HepG2 (cell line): ENCODE measurements at regions not wholly inside any gene's neighbourhood (a gene's known extent, or its start where the extent isn't known, plus 50 kb on each side); places are given as distances from the start of the nearest gene placed in this dataset.

Experiments used
- ATAC-seq: fragments of 200-7000 bp; cut with Tn5 transposase; 3 replicates; pipeline ENCODE4 v1.9.1; 2020; ENCODE audit warnings: mild to moderate bottlenecking, moderate library complexity
- BruUV-seq: library from RNA; stranded (reverse); fragments of 400-500 nt; replicated peaks from 2 replicates; lab custom pipeline; 2021; lab: Mats Ljungman, UMichigan
- CTCF ChIA-PET: fragments of 300-600 bp; formaldehyde crosslinking; extraction: SDS; loops from one replicate; lab custom pipeline; 2021; ENCODE audit warnings: low total read pairs, inconsistent platforms, low intra/inter-chr PET ratio; lab: Yijun Ruan, JAX
- POLR2A ChIA-PET: fragments of 350-600 bp; sonication (Branson Sonifier 250); formaldehyde crosslinking; loops from one replicate; lab custom pipeline; 2020; ENCODE audit warnings: antibody characterized with exemption, inconsistent platforms; lab: Yijun Ruan, JAX
- DNase-seq: peaks from one replicate; pipeline ENCODE4 v3.0.0-alpha.2; 2015; ENCODE audit warnings: low spot score
- FAIRE-seq: peaks from 3 replicates; lab custom pipeline; 2011; peaks lifted over from hg19 to GRCh38; lab: Jason Lieb, UNC
- H2AFZ ChIP-seq: one replicate; pipeline ENCODE4 v1.6.1; 2011; ENCODE audit warnings: low read length, inconsistent platforms
- H3K27ac ChIP-seq: fragments of 300-600 bp; 3 replicates; pipeline ENCODE4 v1.8.0; 2011; ENCODE audit warnings: mixed run types, mild to moderate bottlenecking, mixed read lengths, low read length, inconsistent platforms; ENCODE audit not compliant: insufficient read depth; ENCODE audit errors: extremely low read length
- H3K27me3 ChIP-seq, 2 experiments: fragments of 200-600 bp in 1 of 2; 2 replicates in 1 of 2; 3 replicates in 1 of 2; pipeline versions ENCODE4 v1.6.0 to v1.8.0; 2011; ENCODE audit warnings: low read length in 2 of 2, mild to moderate bottlenecking in 2 of 2, moderate library complexity in 2 of 2, inconsistent platforms in 1 of 2; ENCODE audit not compliant: insufficient read depth in 2 of 2, control insufficient read depth in 1 of 2
- H3K36me3 ChIP-seq, 2 experiments: fragments of 200-600 bp in 1 of 2; replicated peaks in 1 of 2; 2 replicates in 1 of 2; 3 replicates in 1 of 2; pipeline versions ENCODE4 v1.5.1 to v1.8.0; 2011; ENCODE audit warnings: low read length in 2 of 2, inconsistent platforms in 1 of 2; ENCODE audit not compliant: insufficient read depth in 2 of 2, control insufficient read depth in 1 of 2
- H3K4me1 ChIP-seq: 2 replicates; pipeline ENCODE4 v1.5.1; 2012; ENCODE audit warnings: low read length, inconsistent platforms; ENCODE audit not compliant: insufficient read depth
- H3K4me2 ChIP-seq: 2 replicates; pipeline ENCODE4 v1.6.0; 2011; ENCODE audit warnings: low read depth, low read length, inconsistent platforms
- H3K4me3 ChIP-seq, 3 experiments: fragments of 200-600 bp in 1 of 3; sonication (generic), shearing (Covaris generic) in 1 of 3; replicated peaks in 1 of 3; 2 replicates each; pipeline ENCODE4 v1.5.1; 2011 to 2016; ENCODE audit warnings: low read length in 3 of 3, inconsistent platforms in 2 of 3, low read depth in 2 of 3, mild to moderate bottlenecking in 2 of 3, control low read depth in 1 of 3, mixed read lengths in 1 of 3; ENCODE audit not compliant: insufficient read depth in 1 of 3
- H3K79me2 ChIP-seq: one replicate; pipeline ENCODE4 v1.6.1; 2011; ENCODE audit warnings: low read length, inconsistent platforms; ENCODE audit not compliant: insufficient read depth
- H3K9ac ChIP-seq: 2 replicates; pipeline ENCODE4 v1.6.0; 2011; ENCODE audit warnings: mild to moderate bottlenecking, low read depth, low read length, inconsistent platforms; ENCODE audit not compliant: insufficient read depth
- H3K9me3 ChIP-seq: 2 replicates; pipeline ENCODE4 v1.5.1; 2012; ENCODE audit warnings: mild to moderate bottlenecking, low read length
- H4K20me1 ChIP-seq: 2 replicates; pipeline ENCODE4 v1.6.0; 2011; ENCODE audit warnings: inconsistent platforms, mild to moderate bottlenecking, low read length, moderate library complexity; ENCODE audit not compliant: insufficient read depth
- ETV6 ChIP-seq: sonication (generic); formaldehyde crosslinking; conservative IDR thresholded peaks from 2 replicates; pipeline ENCODE4 v1.4.0; 2020; ENCODE audit warnings: missing genetic modification reagents
- GATAD2A ChIP-seq: IDR thresholded peaks from 2 replicates; pipeline ENCODE4 v1.6.1; 2016
- SATB2 ChIP-seq: sonication (generic); formaldehyde crosslinking; IDR thresholded peaks from 2 replicates; pipeline ENCODE4 v1.5.0; 2020; ENCODE audit warnings: missing genetic modification reagents
- TSC22D2 ChIP-seq: sonication (generic); formaldehyde crosslinking; IDR thresholded peaks from 2 replicates; pipeline ENCODE4 v1.5.1; 2020; ENCODE audit warnings: missing genetic modification reagents, mild to moderate bottlenecking, borderline replicate concordance
- XBP1 ChIP-seq: sonication (generic); formaldehyde crosslinking; IDR thresholded peaks from 2 replicates; pipeline ENCODE4 v1.5.0; 2020; ENCODE audit warnings: missing genetic modification reagents
- ZMYM4 ChIP-seq: sonication (generic); formaldehyde crosslinking; IDR thresholded peaks from 2 replicates; pipeline ENCODE4 v1.8.1; 2023; ENCODE audit warnings: mild to moderate bottlenecking, missing genetic modification reagents
- ZNF136 ChIP-seq: sonication (generic); formaldehyde crosslinking; IDR thresholded peaks from 2 replicates; pipeline ENCODE4 v1.8.1; 2022; ENCODE audit warnings: low read depth, mild to moderate bottlenecking, moderate library complexity, missing genetic modification reagents
- ZNF282 ChIP-seq: fragments of 450-650 bp; IDR thresholded peaks from 2 replicates; pipeline ENCODE4 v1.6.1; 2018; ENCODE audit not compliant: partially characterized antibody
- ZNF432 ChIP-seq: sonication (generic); formaldehyde crosslinking; IDR thresholded peaks from 2 replicates; pipeline ENCODE4 v1.5.0; 2020; ENCODE audit warnings: missing genetic modification reagents, mild to moderate bottlenecking, borderline replicate concordance
- ZNF501 ChIP-seq: sonication (generic); formaldehyde crosslinking; IDR thresholded peaks from 2 replicates; pipeline ENCODE4 v1.5.1; 2020; ENCODE audit warnings: mild to moderate bottlenecking, moderate library complexity, missing genetic modification reagents
- ZNF605 ChIP-seq: sonication (generic); formaldehyde crosslinking; IDR thresholded peaks from 2 replicates; pipeline ENCODE4 v1.8.0; 2022; ENCODE audit warnings: mild to moderate bottlenecking, missing genetic modification reagents
- ZNF7 ChIP-seq: IDR thresholded peaks from 2 replicates; pipeline ENCODE4 v1.6.1; 2016; ENCODE audit warnings: missing biosample characterization, missing genetic modification reagents
- ZNF704 ChIP-seq: sonication (generic); formaldehyde crosslinking; IDR thresholded peaks from 2 replicates; pipeline ENCODE4 v1.8.1; 2023; ENCODE audit warnings: mild to moderate bottlenecking, inconsistent platforms, moderate library complexity, missing genetic modification reagents, borderline replicate concordance
- ZNF780A ChIP-seq: sonication (generic); formaldehyde crosslinking; IDR thresholded peaks from 2 replicates; pipeline ENCODE4 v1.8.0; 2022; ENCODE audit warnings: mild to moderate bottlenecking, missing genetic modification reagents, moderate library complexity
- WGBS: methylation state at CpG from one replicate; pipeline ENCODE4 v1.1.6; 2017; ENCODE audit warnings: low lambda C conversion rate; 5-methylcytosine and 5-hydroxymethylcytosine counted together
- in situ Hi-C: cut with HindIII; loops from 2 replicates; pipeline ENCODE4 v1.10.0; 2017; ENCODE audit warnings: low pct_unique_long_range_greater_than_20kb; ENCODE audit not compliant: extremely low pct_ligation_motif_present
- intact Hi-C: fragments of 100-400 bp; cut with micrococcal nuclease; formaldehyde crosslinking; loops from one replicate; pipeline ENCODE4 v1.10.0; 2022; ENCODE audit not compliant: unreplicated experiment

DNA sequence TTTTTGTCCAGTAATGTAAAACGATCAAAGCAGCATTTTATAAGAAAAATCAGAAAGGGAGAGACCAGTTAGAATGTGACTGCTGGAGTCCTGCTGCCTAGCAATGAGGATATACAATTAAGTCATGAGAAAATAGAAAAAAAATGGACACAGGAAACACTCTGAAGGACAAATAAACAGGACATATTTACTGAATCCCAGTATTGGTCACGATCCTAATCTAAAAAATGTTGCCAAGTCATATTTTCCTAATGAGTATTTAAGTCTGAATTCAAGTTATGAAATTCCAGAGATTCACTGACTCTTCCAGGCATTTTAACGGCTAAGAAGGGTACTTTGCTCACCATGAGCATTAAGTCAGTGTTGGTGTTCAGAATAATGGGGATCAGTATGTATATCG lies 154.3 kb upstream of the CCDC54 start (continued):
- TF ChIP-seq ZNF704: no peak
- no peak for TF ChIP-seq ETV6 (CRISPR knock-in tag)
- no peak for TF ChIP-seq TSC22D2 (CRISPR knock-in tag)
- TF ChIP-seq ZMYM4 (CRISPR knock-in tag): no peak

DNA sequence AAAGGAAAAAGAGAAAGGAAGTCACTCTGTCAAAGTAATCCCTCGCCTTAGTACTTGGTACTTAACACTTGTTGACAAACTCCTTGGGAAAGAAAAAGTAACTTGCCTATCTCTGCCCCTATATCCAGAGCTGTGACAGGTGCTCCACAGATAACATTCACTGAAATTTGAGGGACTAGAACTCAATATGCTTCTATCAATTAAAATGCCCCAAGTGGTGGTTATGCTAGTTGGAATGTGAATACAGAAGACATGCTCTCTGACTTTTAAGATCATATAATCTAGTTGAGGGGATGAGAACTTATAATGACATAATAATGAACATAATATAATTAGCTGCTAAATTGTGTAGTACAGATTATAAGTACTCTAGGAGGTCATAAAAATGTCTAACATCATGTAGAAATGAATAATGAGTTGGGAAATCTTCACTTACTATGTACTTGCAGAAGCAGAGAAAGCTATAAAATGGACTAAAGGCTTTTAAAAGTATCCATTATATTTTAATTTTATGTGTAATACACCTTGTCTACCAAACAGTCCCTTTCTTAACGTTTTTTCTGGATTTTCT lies 153.1 kb upstream of the CCDC54 start:
- no peak for FAIRE-seq
- CTCF ChIA-PET: no interaction called here
- H3K36me3 ChIP-seq: no peaks in the 10 kb centered on the region
- in situ Hi-C loops (no loop called here), intact Hi-C loops (no loop called here)
- H3K27me3 ChIP-seq: no peaks in the 10 kb centered on the region
- H3K4me2 ChIP-seq: no peak overlapping the region
- H3K4me1 ChIP-seq: no peaks in the 10 kb centered on the region
- 0% methylated on average over 2 of the region's 2 CpGs for WGBS
- ATAC-seq: no peak
- BruUV-seq: no TSS peak
- POLR2A ChIA-PET: no interaction called here
- H3K9me3 ChIP-seq: no peaks in the 10 kb centered on the region
- TF ChIP-seq ZNF7 (CRISPR knock-in tag) (no peak), ZNF501 (CRISPR knock-in tag) (no peak)
- no peak for DNase-seq
- no peaks in the 10 kb centered on the region for H3K79me2 ChIP-seq
- H3K9ac ChIP-seq: no peak overlapping the region
- no peak overlapping the region for H3K27ac ChIP-seq
- H2AFZ ChIP-seq: no peak overlapping the region
- no peak overlapping the region for H3K4me3 ChIP-seq
- H4K20me1 ChIP-seq: no peaks in the 10 kb centered on the region

GRCh38 chr3:107227091-107227490 lies 150.1 kb upstream of the CCDC54 start:
- Histone ChIP-seq H3K27ac (no peak overlapping the region), H3K36me3 (no peaks in the 10 kb centered on the region), H3K9me3 (no peaks in the 10 kb centered on the region), H3K4me1 (no peaks in the 10 kb centered on the region), H4K20me1 (no peaks in the 10 kb centered on the region), H3K4me3 (no peak overlapping the region)
- 0% methylated on average over 1 of the region's 1 CpG for WGBS
- CTCF ChIA-PET: no interaction called here
- no peak for FAIRE-seq
- POLR2A ChIA-PET: no interaction called here
- no peak for DNase-seq
- intact Hi-C loops: no loop called here
- TF ChIP-seq ZNF780A (CRISPR knock-in tag): no peak
- no peak for TF ChIP-seq ZNF136
- TF ChIP-seq ZNF432 (CRISPR knock-in tag): no peak
- no peak for TF ChIP-seq XBP1 (CRISPR knock-in tag)
- no peak for TF ChIP-seq ZNF282
- TF ChIP-seq GATAD2A (CRISPR knock-in tag): no peak
- TF ChIP-seq ZNF605 (CRISPR knock-in tag): no peak
- TF ChIP-seq SATB2 (CRISPR knock-in tag): no peak
- TF ChIP-seq, all 625 proteins: peak for 0
- ATAC-seq: no peak
- no peaks in the 10 kb centered on the region for H3K79me2 ChIP-seq
- no peaks in the 10 kb centered on the region for H3K27me3 ChIP-seq
- H3K9ac ChIP-seq: no peak overlapping the region
- H2AFZ ChIP-seq: no peak overlapping the region
- no peak overlapping the region for H3K4me2 ChIP-seq
- in situ Hi-C loops: loop anchor here (25.0 kb wide), 2 partner anchors 310 to 610 kb away; no protein-coding TSS in a partner anchor
- no TSS peak for BruUV-seq
